Urinary bladder (tissue), 3 donors: ENCODE measurements at regions not wholly inside any gene's neighbourhood (a gene's known extent, or its start where the extent isn't known, plus 50 kb on each side); places are given as distances from the start of the nearest gene placed in this dataset.
"Not testable (repeated sequence)": the region's sequence is repeated elsewhere in the genome, so short reads cannot be mapped to it uniquely, and the experiment has no call there.

Experiments
- DNase-seq: peaks from one replicate; pipeline ENCODE4 v3.0.0-alpha.2; 2015; ENCODE audit errors: extremely low spot score
- H3K27ac ChIP-seq: one replicate; pipeline ENCODE4 v1.5.1; 2013; ENCODE audit warnings: low read depth, mild to moderate bottlenecking, moderate library complexity
- H3K36me3 ChIP-seq: one replicate; pipeline ENCODE4 v1.6.1; 2013; ENCODE audit warnings: mild to moderate bottlenecking, moderate library complexity; ENCODE audit not compliant: insufficient read depth
- H3K4me1 ChIP-seq: one replicate; pipeline ENCODE4 v1.6.1; 2013; ENCODE audit warnings: mild to moderate bottlenecking, moderate library complexity; ENCODE audit not compliant: insufficient read depth
- H3K4me3 ChIP-seq: one replicate; pipeline ENCODE4 v1.5.1; 2013; ENCODE audit warnings: low read depth, low read length
- WGBS: extraction: QIAGEN DNeasy Blood & Tissue Kit; methylation state at CpG from one replicate; pipeline ENCODE4 v1.1.7; 2013; 5-methylcytosine and 5-hydroxymethylcytosine counted together
- donor health status: healthy with polysubstance abuse.
- donor health status: healthy.

DNA sequence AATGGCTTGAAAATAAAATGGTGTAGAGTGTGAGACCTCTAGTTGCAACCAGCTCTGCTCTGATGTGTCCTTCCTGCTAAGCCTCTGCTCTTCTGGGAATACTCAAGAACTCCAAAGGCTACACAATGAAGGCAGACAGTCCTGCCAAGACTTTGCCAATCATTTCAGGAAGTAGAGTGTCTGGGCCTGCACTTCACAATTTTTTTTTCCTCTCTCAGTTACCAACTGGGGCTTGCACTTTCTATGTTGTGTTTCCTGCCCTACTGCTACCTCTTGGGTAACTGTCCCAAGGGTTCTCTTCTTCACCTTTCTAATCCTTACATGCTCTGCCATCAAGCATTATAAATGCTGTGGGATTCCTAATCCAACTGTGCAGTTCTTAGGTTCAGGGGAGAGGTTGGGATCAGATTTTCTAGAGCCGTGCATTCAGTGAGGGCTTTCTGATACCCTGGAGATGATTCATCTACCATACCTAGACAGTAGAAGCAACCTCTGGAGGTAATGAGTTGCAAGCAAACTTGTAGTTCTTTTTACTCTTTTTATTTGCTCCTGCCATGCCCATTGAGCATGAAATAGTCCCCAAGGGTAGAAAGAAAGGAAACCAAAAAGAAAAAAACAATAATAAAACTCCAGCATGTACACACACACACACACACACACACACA, 365.9 kb downstream of the MLLT3 start:
- H3K36me3 ChIP-seq, result no peaks in the 10 kb centered on the region
- no peak overlapping the region for H3K4me3 ChIP-seq
- WGBS, result 83% methylated on average over 1 of the region's 1 CpG
- H3K4me1 ChIP-seq, result no peaks in the 10 kb centered on the region
- no peak overlapping the region for H3K27ac ChIP-seq
- DNase-seq, result no peak

DNA sequence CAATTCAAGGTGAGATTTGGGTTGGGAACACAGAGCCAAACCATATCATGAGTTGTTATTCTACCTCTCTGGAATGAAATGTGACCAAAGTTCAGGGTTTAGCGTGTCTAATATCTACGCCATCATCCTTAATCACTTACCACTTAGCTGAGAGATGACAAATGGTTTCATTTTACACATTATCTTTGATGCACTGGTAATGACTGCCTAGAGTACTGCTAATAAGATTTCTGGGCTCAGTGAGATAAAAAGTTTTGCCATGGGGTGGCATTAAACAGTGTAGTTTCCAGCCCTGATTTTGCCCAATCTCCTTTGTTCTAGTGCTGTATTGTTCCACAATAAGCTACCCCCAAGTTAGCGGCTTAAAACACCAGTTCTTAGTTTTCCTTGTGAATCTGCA, 367.2 kb downstream of the MLLT3 start:
- no peak overlapping the region for H3K4me3 ChIP-seq
- H3K4me1 ChIP-seq, result no peaks in the 10 kb centered on the region
- no peaks in the 10 kb centered on the region for H3K36me3 ChIP-seq
- DNase-seq, result no peak
- H3K27ac ChIP-seq, result no peak overlapping the region
- 96% methylated on average over 3 of the region's 3 CpGs for WGBS

DNA sequence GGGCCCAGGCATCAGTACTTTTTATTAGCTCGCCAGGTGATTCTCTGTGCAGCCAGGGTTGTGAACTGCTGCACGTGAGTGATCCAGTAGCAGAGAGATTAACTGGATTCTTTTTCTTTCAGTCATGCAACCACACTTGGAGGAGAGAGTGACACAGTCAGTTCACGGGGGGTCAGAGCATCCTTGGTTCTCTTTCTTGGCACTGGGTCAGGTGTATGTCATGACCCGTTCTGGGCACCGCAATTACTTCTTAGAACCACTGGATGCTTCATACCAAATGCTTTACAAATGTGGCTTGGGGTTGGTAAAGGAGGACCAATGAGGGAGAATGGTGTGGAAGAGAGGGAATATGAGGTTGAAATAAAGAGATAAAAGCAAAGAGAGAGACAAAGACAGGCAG, 368.7 kb downstream of the MLLT3 start:
- no peak for DNase-seq
- Histone ChIP-seq H3K36me3 (no peaks in the 10 kb centered on the region), H3K4me3 (no peak overlapping the region), H3K4me1 (no peaks in the 10 kb centered on the region), H3K27ac (no peak overlapping the region)
- 76% methylated on average over 5 of the region's 5 CpGs for WGBS

DNA sequence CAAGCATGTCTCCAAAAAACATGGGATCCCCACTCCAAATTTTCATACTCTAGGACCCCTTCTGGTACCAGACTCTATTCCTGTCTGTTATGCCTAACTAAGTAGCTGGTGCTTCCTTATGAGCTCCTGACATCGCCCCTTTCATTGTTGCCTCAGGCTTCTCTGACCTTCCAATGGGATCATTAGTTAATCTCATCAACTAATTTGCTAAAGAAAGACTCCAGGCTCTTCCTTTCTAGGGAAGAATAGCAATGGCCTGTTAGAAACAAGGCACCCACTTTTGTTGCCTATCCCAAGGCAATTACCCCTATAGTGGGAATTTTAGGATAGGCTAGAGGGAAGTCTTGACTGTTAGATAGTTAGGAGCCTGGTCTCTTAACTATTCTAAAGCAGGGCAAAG, 369.5 kb downstream of the MLLT3 start:
- Histone ChIP-seq H3K4me1 (no peaks in the 10 kb centered on the region), H3K36me3 (no peaks in the 10 kb centered on the region), H3K27ac (no peak overlapping the region), H3K4me3 (no peak overlapping the region)
- WGBS, result 96% methylated on average over 1 of the region's 1 CpG
- no peak for DNase-seq

DNA sequence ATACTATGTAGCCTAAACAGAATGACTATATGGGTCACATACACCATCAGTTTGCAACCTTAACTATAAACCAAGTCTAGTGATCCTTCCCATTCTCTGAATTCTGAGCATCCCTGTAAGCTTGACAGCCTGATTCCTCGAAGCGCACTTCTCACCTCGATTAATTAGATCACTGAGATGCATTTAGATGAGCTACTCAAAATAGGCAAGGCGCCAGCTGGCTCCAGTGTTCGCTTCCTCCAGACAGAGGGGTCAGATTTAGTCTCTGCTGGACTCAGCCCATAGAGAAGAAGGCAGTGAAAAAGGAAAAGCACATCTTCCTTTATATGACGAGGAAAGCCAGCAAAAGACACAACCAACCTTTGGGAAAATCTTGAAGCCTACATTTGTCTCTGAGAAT, 371.5 kb downstream of the MLLT3 start:
- Histone ChIP-seq H3K4me1 (no peaks in the 10 kb centered on the region), H3K4me3 (no peak overlapping the region), H3K27ac (no peak overlapping the region), H3K36me3 (no peaks in the 10 kb centered on the region)
- no peak for DNase-seq
- 76% methylated on average over 6 of the region's 6 CpGs for WGBS

DNA sequence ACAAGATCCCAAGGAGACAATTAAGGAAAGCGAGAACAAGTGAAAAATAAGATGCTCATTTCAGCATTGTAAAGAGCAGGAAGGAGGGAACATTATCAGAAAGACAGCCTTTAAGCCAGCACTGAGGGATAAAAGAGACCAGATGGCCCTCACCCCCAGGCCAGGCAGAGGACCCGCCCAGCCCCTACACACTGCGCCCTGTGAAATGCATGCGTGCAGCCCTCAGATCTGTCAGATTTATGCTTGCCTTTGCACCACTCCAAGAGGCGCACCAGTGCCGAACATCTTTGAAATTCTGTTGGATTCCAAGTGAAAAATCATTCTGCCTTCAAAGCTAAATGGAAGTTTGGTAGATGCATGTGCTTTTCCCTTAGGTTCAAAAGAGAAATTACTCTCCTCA, 378.0 kb downstream of the MLLT3 start:
- DNase-seq, result no peak
- WGBS, result 38% methylated on average over 6 of the region's 6 CpGs
- Histone ChIP-seq H3K4me3 (no peak overlapping the region), H3K36me3 (no peaks in the 10 kb centered on the region), H3K4me1 (no peaks in the 10 kb centered on the region), H3K27ac (no peak overlapping the region)

DNA sequence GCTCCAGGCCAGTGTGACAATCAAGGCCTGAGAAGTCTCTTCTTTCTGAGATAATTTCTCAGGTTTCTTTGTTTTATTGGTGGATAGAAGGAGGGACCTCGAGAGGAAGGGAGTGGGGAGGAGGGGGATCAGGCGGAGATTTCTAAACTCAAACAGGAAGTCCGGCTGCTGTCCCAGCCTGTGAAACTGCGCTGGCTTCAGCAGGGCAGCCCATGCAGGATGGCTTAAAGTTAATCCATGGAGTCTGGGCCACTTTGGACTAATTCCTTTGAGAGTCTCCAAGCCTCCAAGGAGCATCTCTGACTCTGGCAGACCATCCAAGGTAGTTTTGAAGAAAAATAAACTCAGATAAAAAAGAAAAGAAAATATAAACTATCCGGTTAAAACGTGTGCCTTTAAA, 378.5 kb downstream of the MLLT3 start:
- Histone ChIP-seq H3K27ac (no peak overlapping the region), H3K36me3 (no peaks in the 10 kb centered on the region), H3K4me1 (no peaks in the 10 kb centered on the region), H3K4me3 (no peak overlapping the region)
- DNase-seq, result no peak
- 17% methylated on average over 6 of the region's 6 CpGs for WGBS

DNA sequence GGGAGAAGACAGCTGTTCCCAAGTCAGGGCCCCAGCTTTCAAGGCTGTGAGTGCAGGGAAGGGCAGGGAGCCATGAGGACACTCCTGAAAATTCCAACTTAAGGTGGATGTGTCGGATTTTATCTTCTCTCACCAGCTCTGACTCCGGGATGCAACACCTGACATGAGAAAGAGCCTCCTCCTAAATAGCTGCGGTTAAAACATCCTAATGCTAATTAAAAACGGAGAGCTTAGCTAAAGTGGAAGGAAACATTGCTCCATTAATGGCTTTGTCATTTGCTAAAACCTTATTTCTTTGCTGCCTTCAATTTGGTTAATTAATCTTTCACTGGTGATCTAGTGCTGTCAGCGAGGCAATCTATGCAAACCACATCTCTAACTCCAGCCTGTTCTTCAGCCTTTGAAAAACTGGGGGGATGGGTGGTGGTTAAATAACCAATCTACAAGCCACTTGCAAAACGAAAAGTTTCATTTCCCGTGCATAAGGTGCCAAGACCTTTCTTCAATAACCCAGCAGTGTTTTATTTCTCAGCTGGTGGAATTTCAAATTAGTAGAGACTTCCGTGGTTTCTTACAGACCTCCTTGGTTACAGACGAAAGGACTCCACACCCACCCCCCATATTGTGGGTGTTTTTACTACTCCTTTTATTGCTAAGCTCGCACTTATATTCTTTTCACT, 379.6 kb downstream of the MLLT3 start:
- Histone ChIP-seq H3K4me3 (no peak overlapping the region), H3K36me3 (no peaks in the 10 kb centered on the region), H3K27ac (no peak overlapping the region), H3K4me1 (no peaks in the 10 kb centered on the region)
- DNase-seq, result no peak
- WGBS, result 75% methylated on average over 10 of the region's 10 CpGs

DNA sequence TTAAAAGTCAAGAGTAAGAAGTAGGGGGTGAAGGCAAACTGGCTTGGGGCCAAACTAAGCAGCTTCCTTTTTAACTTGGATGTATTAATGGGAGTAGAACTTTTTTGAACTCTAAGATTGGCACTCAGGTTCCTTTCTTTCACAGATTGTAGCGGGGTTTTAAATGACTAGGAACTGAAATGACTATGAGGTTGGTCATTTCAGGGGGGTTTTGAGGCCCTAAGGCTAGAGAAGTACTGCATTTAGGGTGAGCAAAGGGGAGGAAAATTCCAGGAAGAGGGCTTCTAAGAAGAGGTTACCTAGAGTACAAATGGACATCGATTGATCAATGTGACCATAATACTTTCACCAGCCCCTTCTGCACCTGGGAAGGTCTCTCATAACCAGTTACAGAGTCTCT, 381.8 kb downstream of the MLLT3 start:
- Histone ChIP-seq H3K27ac (no peak overlapping the region), H3K4me3 (no peak overlapping the region), H3K36me3 (no peaks in the 10 kb centered on the region), H3K4me1 (no peaks in the 10 kb centered on the region)
- 90% methylated on average over 2 of the region's 2 CpGs for WGBS
- no peak for DNase-seq

DNA sequence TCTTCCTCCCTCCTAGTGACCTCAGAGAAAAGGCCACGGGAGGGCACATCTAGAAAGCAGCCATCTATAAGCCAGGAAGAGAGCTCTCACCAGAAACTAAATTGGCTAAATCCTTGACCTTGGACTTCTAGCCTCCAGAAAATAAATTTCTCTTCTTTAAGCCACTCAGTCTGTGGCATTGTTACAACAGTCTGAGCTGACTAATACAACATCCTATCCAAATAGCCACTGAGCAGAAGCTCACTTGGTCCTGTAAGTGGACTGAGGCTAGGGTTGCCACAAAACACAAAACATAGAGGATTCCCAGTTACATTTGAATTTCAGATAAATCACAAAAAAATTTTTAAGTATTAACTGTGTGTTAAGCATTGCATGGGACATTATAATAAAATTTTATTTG, 383.4 kb downstream of the MLLT3 start:
- no peak overlapping the region for H3K27ac ChIP-seq
- DNase-seq, result no peak
- H3K4me3 ChIP-seq, result no peak overlapping the region
- H3K4me1 ChIP-seq, result no peaks in the 10 kb centered on the region
- H3K36me3 ChIP-seq, result no peaks in the 10 kb centered on the region
- WGBS, result 82% methylated on average over 1 of the region's 1 CpG

DNA sequence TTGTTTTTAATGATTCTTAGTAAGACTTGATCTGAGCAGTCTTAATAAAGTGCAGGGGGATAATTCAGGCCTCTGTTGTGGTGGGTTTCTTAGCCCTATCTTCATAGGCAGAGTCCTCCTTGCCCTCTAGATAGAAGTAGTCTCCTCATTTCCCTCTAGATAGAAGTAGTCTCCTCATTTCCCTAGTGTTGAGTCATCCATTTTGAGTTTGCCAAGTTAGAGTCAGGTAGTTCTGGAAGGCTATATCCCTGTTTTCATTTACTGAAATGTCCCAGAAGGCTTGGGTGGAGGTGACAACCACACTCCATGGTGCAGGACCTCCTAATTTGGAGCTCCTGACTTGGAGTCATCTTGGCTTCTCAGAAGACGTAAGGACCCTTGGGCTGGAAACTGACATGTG, 384.6 kb downstream of the MLLT3 start:
- H3K36me3 ChIP-seq, result no peaks in the 10 kb centered on the region
- H3K4me1 ChIP-seq, result no peaks in the 10 kb centered on the region
- no peak for DNase-seq
- 98% methylated on average over 1 of the region's 1 CpG for WGBS
- H3K4me3 ChIP-seq, result no peak overlapping the region
- no peak overlapping the region for H3K27ac ChIP-seq

DNA sequence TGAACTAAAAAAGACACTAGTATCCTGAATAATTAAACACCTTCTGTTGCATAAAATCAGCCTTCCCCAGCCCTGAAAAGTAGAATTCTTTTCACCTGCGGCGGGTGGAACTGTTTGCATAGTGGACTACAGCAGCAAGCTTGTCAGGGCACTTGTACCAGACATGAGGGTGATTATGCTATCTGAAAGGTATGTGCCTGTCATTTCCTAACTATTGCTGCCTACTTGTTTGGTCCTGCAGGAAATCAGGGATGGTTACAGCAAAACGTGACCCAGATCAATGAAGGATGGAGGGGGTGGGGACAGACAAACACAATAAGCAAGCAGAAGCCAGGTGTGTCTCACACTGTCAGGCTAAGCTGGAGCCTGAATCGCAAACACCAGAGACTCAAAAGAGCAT, 385.6 kb downstream of the MLLT3 start:
- DNase-seq, result peak; percentile 17
- H3K4me1 ChIP-seq, result no peaks in the 10 kb centered on the region
- WGBS, result 85% methylated on average over 4 of the region's 4 CpGs
- no peak overlapping the region for H3K27ac ChIP-seq
- H3K36me3 ChIP-seq, result no peaks in the 10 kb centered on the region
- H3K4me3 ChIP-seq, result no peak overlapping the region

DNA sequence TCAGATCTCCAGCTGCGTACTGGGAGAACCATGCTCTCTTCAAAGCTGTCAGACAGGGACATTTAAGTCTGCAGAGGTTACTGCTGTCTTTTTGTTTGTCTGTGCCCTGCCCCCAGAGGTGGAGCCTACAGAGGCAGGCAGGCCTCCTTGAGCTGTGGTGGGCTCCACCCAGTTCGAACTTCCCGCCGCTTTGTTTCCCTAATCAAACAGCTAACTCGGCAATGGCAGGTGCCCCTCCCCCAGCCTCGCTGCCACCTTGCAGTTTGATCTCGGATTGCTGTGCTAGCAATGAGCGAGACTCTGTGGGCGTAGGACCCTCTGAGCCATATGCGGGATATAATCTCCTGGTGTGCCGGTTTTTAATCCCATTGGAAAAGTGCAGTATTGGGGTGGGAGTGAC, 387.1 kb downstream of the MLLT3 start:
- H3K4me1 ChIP-seq, DNase-seq, H3K4me3 ChIP-seq, H3K27ac ChIP-seq, H3K36me3 ChIP-seq: not testable (repeated sequence)
- WGBS, result 98% methylated on average over 11 of the region's 11 CpGs

DNA sequence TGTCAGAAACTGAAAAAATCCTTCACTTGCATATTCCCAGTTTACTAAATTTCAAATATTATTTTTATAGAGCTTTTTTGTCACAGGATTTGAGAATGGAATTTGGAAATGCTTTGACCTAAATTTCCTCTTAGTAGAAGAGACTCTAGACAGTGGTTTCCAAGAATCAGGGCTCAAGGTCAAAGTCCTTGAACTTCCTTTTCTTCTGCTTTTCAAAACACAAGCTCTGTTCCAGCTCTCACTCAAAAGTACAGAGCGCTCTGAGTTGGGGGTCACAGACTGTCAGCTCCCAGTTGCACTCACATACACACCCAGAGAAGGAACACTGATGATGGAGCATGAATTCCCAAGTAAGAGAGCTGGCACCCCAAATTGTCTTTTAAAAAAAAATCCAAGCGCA, 394.2 kb downstream of the MLLT3 start:
- no peak overlapping the region for H3K4me3 ChIP-seq
- no peak overlapping the region for H3K27ac ChIP-seq
- DNase-seq, result no peak
- no peaks in the 10 kb centered on the region for H3K36me3 ChIP-seq
- 92% methylated on average over 2 of the region's 2 CpGs for WGBS
- H3K4me1 ChIP-seq, result no peaks in the 10 kb centered on the region
